Endothelial cell (in vitro differentiated cells): ENCODE measurements at regions not wholly inside any gene's neighbourhood (a gene's known extent, or its start where the extent isn't known, plus 50 kb on each side); places are given as distances from the start of the nearest gene placed in this dataset.

Experiments
- DNase-seq: peaks from one replicate; pipeline ENCODE4 v3.0.0; 2021; ENCODE audit warnings: low spot score
- H3K27ac Mint-ChIP-seq: one replicate; pipeline ENCODE4 v1.8.0; 2021; ENCODE audit warnings: mixed read lengths, inconsistent platforms; ENCODE audit not compliant: unreplicated experiment
- H3K27me3 Mint-ChIP-seq: one replicate; pipeline ENCODE4 v1.8.0; 2021; ENCODE audit warnings: mild to moderate bottlenecking, moderate library complexity, mixed read lengths, inconsistent platforms; ENCODE audit not compliant: unreplicated experiment
- H3K36me3 Mint-ChIP-seq: one replicate; pipeline ENCODE4 v1.8.0; 2021; ENCODE audit warnings: mild to moderate bottlenecking, low read depth, mixed read lengths, inconsistent platforms; ENCODE audit not compliant: unreplicated experiment
- H3K4me1 Mint-ChIP-seq: one replicate; pipeline ENCODE4 v1.8.0; 2021; ENCODE audit warnings: mild to moderate bottlenecking, mixed read lengths, inconsistent platforms; ENCODE audit not compliant: unreplicated experiment
- H3K4me3 Mint-ChIP-seq: one replicate; pipeline ENCODE4 v1.8.0; 2021; ENCODE audit warnings: mild to moderate bottlenecking, mixed read lengths, inconsistent platforms; ENCODE audit not compliant: unreplicated experiment
- H3K9me3 Mint-ChIP-seq: one replicate; pipeline ENCODE4 v1.8.0; 2021; ENCODE audit warnings: mixed read lengths, inconsistent platforms; ENCODE audit not compliant: unreplicated experiment
- CTCF ChIP-seq: fragments of 200-600 bp; sonication (generic); IDR thresholded peaks from one replicate; pipeline ENCODE4 v1.5.0; 2021; ENCODE audit warnings: antibody characterized with exemption; ENCODE audit not compliant: unreplicated experiment

GRCh38 chr10:28986856-28987255 is 302.0 kb upstream of the LYZL1 start:
- Mint-ChIP-seq H3K36me3 (no peaks in the 10 kb centered on the region), H3K27ac (no peak overlapping the region), H3K27me3 (peaks cover 6% of the 10 kb centered on the region), H3K4me1 (peaks cover 14% of the 10 kb centered on the region), H3K9me3 (no peaks in the 10 kb centered on the region), H3K4me3 (no peak overlapping the region)
- TF ChIP-seq CTCF: no peak
- no peak for DNase-seq

GRCh38 chr10:28987555-28988320 is 301.1 kb upstream of the LYZL1 start:
- no peak for DNase-seq
- H3K36me3 Mint-ChIP-seq: no peaks in the 10 kb centered on the region
- H3K4me3 Mint-ChIP-seq: no peak overlapping the region
- TF ChIP-seq CTCF: no peak
- peaks cover 6% of the 10 kb centered on the region for H3K27me3 Mint-ChIP-seq
- H3K9me3 Mint-ChIP-seq: no peaks in the 10 kb centered on the region
- peak overlapping the region; percentile 38 for H3K27ac Mint-ChIP-seq
- peaks cover 17% of the 10 kb centered on the region for H3K4me1 Mint-ChIP-seq

- Mint-ChIP-seq H3K4me1 (peaks cover 12% of the 10 kb centered on the region), H3K36me3 (no peaks in the 10 kb centered on the region), H3K9me3 (no peaks in the 10 kb centered on the region), H3K4me3 (no peak overlapping the region), H3K27me3 (peaks cover 6% of the 10 kb centered on the region), H3K27ac (no peak overlapping the region)
- no peak for DNase-seq
- TF ChIP-seq CTCF: no peak
Observed at GRCh38 chr10:28988980-28989379, 299.9 kb upstream of the LYZL1 start.

- no peaks in the 10 kb centered on the region for H3K36me3 Mint-ChIP-seq
- peaks cover 7% of the 10 kb centered on the region for H3K4me1 Mint-ChIP-seq
- no peak overlapping the region for H3K27ac Mint-ChIP-seq
- no peak overlapping the region for H3K4me3 Mint-ChIP-seq
- H3K27me3 Mint-ChIP-seq: peaks cover 6% of the 10 kb centered on the region
- TF ChIP-seq CTCF: peak; percentile 78
- no peaks in the 10 kb centered on the region for H3K9me3 Mint-ChIP-seq
- peak; percentile 68 for DNase-seq
Observed at GRCh38 chr10:28991333-28992270, 297.3 kb upstream of the LYZL1 start.
